ENCODE measurements at regions not wholly inside any gene's neighbourhood (a gene's known extent, or its start where the extent isn't known, plus 50 kb on each side); places are given as distances from the start of the nearest gene placed in this dataset.
"Not testable (repeated sequence)": the region's sequence is repeated elsewhere in the genome, so short reads cannot be mapped to it uniquely, and the experiment has no call there.

GRCh38 chr2:83802604-83803003 lies 656.5 kb downstream of the SUCLG1 start:
- H3K27ac Mint-ChIP-seq (ENCODE audit: unreplicated experiment): no peak overlapping the region
- H3K36me3 Mint-ChIP-seq (ENCODE audit: low read depth): no peaks in the 10 kb centered on the region
- H3K4me1 Mint-ChIP-seq (ENCODE audit: low read depth): no peaks in the 10 kb centered on the region
- DNase-seq (ENCODE audit: low spot score): no peak
- peaks cover 3% of the 10 kb centered on the region for H3K27me3 Mint-ChIP-seq (ENCODE audit: low read depth)
- H3K9me3 Mint-ChIP-seq (ENCODE audit: low read depth): no peaks in the 10 kb centered on the region
- no peak overlapping the region for H3K4me3 Mint-ChIP-seq (ENCODE audit: unreplicated experiment)
- TF ChIP-seq CTCF (IDR thresholded peaks at IDR 0.05): no peak

- no peaks in the 10 kb centered on the region for H3K4me1 Mint-ChIP-seq (ENCODE audit: low read depth)
Measured at GRCh38 chr2:83795777-83796176, 663.3 kb downstream of the SUCLG1 start.

GRCh38 chr2:83790467-83790866 lies 668.6 kb downstream of the SUCLG1 start:
- not testable (repeated sequence) for DNase-seq (ENCODE audit: low spot score); H3K36me3 Mint-ChIP-seq (ENCODE audit: low read depth); H3K4me3 Mint-ChIP-seq (ENCODE audit: unreplicated experiment); H3K27me3 Mint-ChIP-seq (ENCODE audit: low read depth); H3K9me3 Mint-ChIP-seq (ENCODE audit: low read depth); H3K27ac Mint-ChIP-seq (ENCODE audit: unreplicated experiment); H3K4me1 Mint-ChIP-seq (ENCODE audit: low read depth)

More at GRCh38 chr2:83795777-83796176, 663.3 kb downstream of the SUCLG1 start:
- Mint-ChIP-seq H3K27ac (ENCODE audit: unreplicated experiment) (no peak overlapping the region), H3K4me3 (ENCODE audit: unreplicated experiment) (no peak overlapping the region), H3K36me3 (ENCODE audit: low read depth) (no peaks in the 10 kb centered on the region), H3K9me3 (ENCODE audit: low read depth) (no peaks in the 10 kb centered on the region), H3K27me3 (ENCODE audit: low read depth) (peaks cover 3% of the 10 kb centered on the region)
- TF ChIP-seq CTCF (IDR thresholded peaks at IDR 0.05): no peak
- no peak for DNase-seq (ENCODE audit: low spot score)

GRCh38 chr2:83789674-83790073 lies 669.4 kb downstream of the SUCLG1 start:
- H3K27ac Mint-ChIP-seq (ENCODE audit: unreplicated experiment); H3K9me3 Mint-ChIP-seq (ENCODE audit: low read depth); H3K36me3 Mint-ChIP-seq (ENCODE audit: low read depth); H3K4me1 Mint-ChIP-seq (ENCODE audit: low read depth); DNase-seq (ENCODE audit: low spot score); H3K27me3 Mint-ChIP-seq (ENCODE audit: low read depth); H3K4me3 Mint-ChIP-seq (ENCODE audit: unreplicated experiment): not testable (repeated sequence)

- H3K9me3 Mint-ChIP-seq (ENCODE audit: low read depth); H3K27me3 Mint-ChIP-seq (ENCODE audit: low read depth); H3K27ac Mint-ChIP-seq (ENCODE audit: unreplicated experiment); H3K4me1 Mint-ChIP-seq (ENCODE audit: low read depth); DNase-seq (ENCODE audit: low spot score); H3K36me3 Mint-ChIP-seq (ENCODE audit: low read depth); H3K4me3 Mint-ChIP-seq (ENCODE audit: unreplicated experiment): not testable (repeated sequence)
Measured at GRCh38 chr2:83788938-83789566, 670.0 kb downstream of the SUCLG1 start.

- Mint-ChIP-seq H3K4me3 (ENCODE audit: unreplicated experiment) (no peak overlapping the region), H3K4me1 (ENCODE audit: low read depth) (no peaks in the 10 kb centered on the region), H3K27ac (ENCODE audit: unreplicated experiment) (no peak overlapping the region), H3K27me3 (ENCODE audit: low read depth) (no peaks in the 10 kb centered on the region), H3K36me3 (ENCODE audit: low read depth) (no peaks in the 10 kb centered on the region), H3K9me3 (ENCODE audit: low read depth) (no peaks in the 10 kb centered on the region)
- TF ChIP-seq CTCF (IDR thresholded peaks at IDR 0.05): no peak
- DNase-seq (ENCODE audit: low spot score): no peak
Measured at GRCh38 chr2:83787189-83787588, 671.9 kb downstream of the SUCLG1 start.

GRCh38 chr2:83786140-83786539 lies 672.9 kb downstream of the SUCLG1 start:
- no peak for DNase-seq (ENCODE audit: low spot score)
- no peaks in the 10 kb centered on the region for H3K27me3 Mint-ChIP-seq (ENCODE audit: low read depth)
- peaks cover 4% of the 10 kb centered on the region for H3K9me3 Mint-ChIP-seq (ENCODE audit: low read depth)
- TF ChIP-seq CTCF (IDR thresholded peaks at IDR 0.05): no peak
- no peak overlapping the region for H3K4me3 Mint-ChIP-seq (ENCODE audit: unreplicated experiment)
- no peaks in the 10 kb centered on the region for H3K4me1 Mint-ChIP-seq (ENCODE audit: low read depth)
- no peak overlapping the region for H3K27ac Mint-ChIP-seq (ENCODE audit: unreplicated experiment)
- H3K36me3 Mint-ChIP-seq (ENCODE audit: low read depth): no peaks in the 10 kb centered on the region

Data from chondrocyte (in vitro differentiated cells).